HG03095 (cell line): ENCODE measurements at regions not wholly inside any gene's neighbourhood (a gene's known extent, or its start where the extent isn't known, plus 50 kb on each side); places are given as distances from the start of the nearest gene placed in this dataset.
A peak's percentile ranks its signal among the peaks of the same experiment; 100 is the strongest.

Source experiments
- ATAC-seq: cut with Tn5 transposase; IDR thresholded peaks from one replicate; pipeline ENCODE4 v1.9.1; 2021; ENCODE audit warnings: moderate library complexity; ENCODE audit not compliant: unreplicated experiment

DNA sequence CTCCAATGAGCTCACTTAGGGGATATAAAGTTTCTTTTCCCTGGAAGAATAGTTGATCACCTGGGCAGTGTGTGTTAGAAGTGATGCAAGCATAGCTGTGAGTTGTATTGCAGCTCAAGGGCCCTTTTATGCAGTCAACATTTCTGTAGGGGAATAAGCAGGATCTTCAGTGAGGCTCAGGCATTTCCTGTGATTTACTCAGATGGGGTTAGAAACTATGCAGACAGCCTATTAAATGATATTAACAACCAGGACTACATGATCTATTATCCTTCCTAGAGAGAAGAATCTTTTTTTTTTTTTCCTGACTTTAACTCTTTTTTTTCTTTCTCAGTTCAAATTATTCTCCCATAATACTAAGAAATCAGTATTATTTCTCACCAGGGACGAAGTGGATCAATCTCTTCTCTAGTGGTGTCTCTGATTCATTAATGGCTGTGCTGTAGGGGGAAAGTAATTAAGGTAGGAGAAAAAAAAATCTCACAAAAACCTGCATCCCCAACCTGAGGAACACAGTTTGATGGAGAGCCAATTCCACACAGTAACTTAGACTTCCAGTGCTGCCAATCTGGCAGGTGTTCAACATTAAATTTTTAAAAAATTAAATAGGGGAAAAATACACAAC is 126.4 kb upstream of the SLC10A2 start:
- ATAC-seq: no peak

DNA sequence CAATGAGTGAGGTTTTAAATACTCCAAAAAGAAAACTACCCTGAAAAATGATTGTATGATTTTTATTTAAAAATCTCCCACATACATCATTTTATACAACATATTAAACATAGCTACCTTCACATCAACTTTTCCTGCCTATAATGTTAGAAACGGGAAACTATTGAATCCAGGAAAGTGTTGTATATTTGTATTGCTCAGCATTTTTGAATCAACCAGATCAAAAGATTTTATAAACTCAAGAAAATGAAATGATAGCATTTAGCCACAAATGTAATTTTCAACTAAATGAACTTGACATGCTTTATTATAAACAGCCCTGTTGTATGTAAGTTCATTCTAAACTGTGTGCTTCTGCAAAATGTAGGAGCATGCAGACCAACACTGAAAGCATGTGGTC is 124.6 kb upstream of the SLC10A2 start:
- ATAC-seq: no peak

- no peak for ATAC-seq
Observed at GRCh38 chr13:103188713-103189326, 122.6 kb upstream of the SLC10A2 start.

GRCh38 chr13:103187721-103188156 is 121.5 kb upstream of the SLC10A2 start:
- no peak for ATAC-seq

GRCh38 chr13:103184413-103184812 is 118.2 kb upstream of the SLC10A2 start:
- peak; percentile 58 for ATAC-seq

DNA sequence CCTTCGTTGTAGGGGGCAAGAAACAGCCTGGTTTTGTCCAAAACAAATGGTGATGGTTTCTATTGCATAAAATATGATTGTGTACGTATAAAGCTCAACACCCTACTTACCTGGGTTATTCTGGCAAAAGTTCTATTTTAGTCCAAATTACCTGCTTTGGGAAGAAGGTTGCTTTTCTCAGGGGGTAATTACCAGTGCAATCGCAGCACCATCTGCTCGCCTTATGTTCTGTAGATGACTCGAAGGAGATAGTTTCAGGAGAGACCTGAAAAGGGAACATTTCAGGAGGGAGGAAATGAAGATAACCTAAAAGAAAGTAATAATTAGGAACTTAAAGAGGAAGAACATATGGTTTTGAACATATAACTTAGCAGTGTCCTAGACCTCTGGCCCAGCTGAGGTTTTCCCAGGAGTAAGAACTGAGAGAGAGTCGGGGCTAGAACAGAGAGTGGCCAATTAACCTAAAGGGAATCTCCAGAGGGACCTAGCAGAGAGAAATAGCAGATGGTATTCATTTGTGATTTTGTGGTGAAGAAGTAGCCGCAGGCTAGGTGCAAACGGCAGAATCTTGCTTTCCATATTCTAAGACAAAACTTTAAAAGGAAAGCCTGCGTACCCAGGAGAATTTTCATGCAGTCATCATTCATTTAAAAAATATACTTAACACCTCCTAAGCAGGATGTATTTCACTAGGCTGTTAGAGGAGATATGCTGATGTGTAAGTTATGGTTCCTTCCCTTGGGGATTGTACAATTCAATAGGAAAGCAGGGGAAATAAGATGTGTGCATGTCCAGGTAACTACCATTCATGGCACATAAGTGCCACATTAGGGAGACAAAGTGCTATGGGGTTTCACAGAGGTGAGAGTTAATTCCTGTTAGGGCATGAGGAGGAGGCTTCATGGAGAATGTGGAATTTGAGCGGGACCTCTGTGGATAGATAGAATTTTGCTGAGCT is 113.0 kb upstream of the SLC10A2 start:
- no peak for ATAC-seq

- no peak for ATAC-seq
Observed at GRCh38 chr13:103174966-103175365, 108.7 kb upstream of the SLC10A2 start.

GRCh38 chr13:103168901-103169508 is 102.8 kb upstream of the SLC10A2 start:
- no peak for ATAC-seq

GRCh38 chr13:103164251-103164650 is 98.0 kb upstream of the SLC10A2 start:
- ATAC-seq: no peak

- no peak for ATAC-seq
Observed at GRCh38 chr13:103161476-103161875, 95.3 kb upstream of the SLC10A2 start.

GRCh38 chr13:103157434-103158145 is 91.4 kb upstream of the SLC10A2 start:
- ATAC-seq: no peak

GRCh38 chr13:103157016-103157415 is 90.8 kb upstream of the SLC10A2 start:
- ATAC-seq: no peak

GRCh38 chr13:103156346-103156998 is 90.3 kb upstream of the SLC10A2 start:
- ATAC-seq: no peak

DNA sequence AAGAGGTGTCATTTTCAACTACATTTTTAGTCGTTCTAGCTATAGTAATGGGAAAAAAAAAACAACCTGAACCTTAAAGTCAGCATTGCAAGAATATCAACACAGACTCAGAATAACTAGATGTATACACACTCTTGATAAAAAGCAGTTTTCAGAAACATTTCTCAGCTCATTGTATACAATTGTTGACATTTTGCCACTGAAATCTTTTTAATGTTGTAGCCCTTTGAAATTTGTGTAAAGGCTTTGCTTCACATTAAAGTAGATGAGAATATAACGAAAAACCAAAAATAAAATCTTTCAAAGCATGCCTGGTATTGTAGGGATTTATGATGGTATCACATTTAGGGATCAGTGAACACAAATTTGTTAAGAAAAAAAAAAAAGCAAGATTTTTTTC is 87.2 kb upstream of the SLC10A2 start:
- no peak for ATAC-seq

GRCh38 chr13:103147961-103148360 is 81.7 kb upstream of the SLC10A2 start:
- ATAC-seq: no peak

DNA sequence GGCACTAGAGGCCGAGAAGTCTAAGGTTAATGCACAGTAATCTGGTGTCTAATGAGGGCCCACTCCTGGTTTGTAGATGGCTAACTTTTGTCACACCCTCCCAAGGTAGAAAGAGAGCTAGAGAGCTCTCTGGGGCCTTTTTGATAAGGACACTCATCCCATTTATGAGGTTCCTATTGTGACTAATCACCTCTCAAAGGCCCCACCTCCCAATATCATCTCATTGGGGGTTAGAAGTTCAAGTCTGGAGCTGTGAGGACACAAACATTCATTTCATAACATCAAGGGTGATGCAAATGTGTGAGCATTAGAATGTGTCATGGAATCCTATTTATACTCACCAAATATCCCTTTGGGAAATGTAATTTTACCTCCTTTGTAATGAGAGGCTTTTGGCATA is 79.2 kb upstream of the SLC10A2 start:
- ATAC-seq: no peak

DNA sequence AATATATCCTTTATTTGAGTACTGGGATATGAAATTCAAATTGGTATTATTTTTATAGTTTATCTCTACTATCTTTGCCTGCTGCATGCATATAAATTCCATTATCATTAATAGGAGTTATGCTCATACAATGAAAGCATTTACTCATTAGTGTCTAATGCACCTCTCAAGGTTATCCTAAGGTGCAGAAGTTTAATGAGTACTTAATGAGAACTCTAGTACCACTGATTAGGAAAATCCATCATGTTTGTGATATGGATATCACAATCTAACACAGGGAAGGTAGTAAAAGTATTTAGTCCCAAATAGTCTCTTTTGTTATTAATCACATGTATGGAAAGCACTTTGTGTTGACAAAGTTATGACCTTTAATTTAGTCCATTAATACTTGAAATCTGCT is 77.2 kb upstream of the SLC10A2 start:
- ATAC-seq: no peak

DNA sequence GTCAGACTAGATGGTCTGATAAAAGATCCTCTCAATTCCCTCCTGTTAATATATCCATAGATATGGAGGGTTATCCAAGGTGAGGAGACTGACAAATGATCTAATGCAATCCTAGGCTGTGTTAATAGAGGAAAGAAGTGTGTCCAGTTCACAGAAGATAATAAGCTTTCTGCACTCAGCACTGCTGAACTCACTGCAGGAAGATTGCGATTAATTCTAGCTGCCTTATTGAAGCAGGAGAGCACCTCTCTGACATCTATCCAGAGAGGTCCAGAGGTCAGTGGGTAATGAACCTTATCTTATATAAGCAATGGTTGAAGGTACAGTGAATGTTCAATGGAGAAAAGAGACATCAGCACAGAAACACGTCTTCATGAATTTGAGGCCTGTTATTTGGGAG is 75.9 kb upstream of the SLC10A2 start:
- no peak for ATAC-seq

DNA sequence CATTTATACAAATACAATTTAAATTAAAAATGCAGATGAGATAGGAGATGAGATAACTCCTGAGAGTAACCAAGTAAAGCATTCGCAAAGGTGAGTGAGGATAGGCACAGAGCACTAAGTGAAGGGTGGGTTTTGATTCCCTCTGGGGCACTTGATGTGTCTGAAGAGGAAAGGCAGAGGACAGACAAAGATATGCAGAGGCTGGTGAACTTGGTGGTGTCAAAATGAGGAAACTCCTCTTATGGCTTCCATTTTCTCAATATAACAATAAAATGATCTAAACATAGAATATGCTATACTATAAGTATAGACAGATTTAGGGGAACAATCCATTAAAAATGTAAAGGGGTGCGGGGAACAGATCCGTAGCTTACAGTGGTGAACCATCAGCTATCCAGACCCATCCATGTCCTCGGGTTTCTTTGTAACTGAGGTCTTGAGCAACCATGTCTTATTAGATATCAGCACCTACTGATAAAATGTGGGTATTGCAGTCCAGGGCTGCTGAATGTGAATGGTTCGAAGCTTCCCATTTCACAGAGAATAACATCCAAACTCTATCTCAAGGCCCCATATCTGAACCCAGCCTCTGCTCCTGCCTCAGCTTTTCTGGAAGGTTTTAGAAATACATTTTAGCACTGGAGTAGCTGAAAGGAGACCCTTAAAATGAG is 73.9 kb upstream of the SLC10A2 start:
- peak; percentile 93 for ATAC-seq

DNA sequence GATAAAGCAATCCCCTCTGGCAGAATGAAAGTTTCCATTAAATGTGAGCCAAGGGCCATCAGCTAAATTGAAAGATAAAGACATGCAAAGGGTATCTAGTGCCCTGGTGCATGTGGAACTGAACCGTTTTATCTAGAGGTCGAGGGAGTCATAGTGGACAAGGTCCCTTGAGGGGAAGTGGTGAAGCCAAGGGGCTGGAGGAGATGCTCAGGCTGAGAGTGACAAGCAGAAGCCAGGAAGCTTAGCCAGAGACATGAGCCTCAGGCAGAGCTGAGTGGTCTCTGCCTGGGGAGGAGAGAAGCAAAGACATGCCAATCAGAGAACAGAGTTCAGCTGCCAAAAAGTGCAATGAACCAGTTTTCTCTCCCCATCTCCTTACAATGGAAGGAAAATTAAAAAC is 68.1 kb upstream of the SLC10A2 start:
- ATAC-seq: peak; percentile 29
